ENCODE measurements at regions not wholly inside any gene's neighbourhood (a gene's known extent, or its start where the extent isn't known, plus 50 kb on each side); places are given as distances from the start of the nearest gene placed in this dataset.

DNA sequence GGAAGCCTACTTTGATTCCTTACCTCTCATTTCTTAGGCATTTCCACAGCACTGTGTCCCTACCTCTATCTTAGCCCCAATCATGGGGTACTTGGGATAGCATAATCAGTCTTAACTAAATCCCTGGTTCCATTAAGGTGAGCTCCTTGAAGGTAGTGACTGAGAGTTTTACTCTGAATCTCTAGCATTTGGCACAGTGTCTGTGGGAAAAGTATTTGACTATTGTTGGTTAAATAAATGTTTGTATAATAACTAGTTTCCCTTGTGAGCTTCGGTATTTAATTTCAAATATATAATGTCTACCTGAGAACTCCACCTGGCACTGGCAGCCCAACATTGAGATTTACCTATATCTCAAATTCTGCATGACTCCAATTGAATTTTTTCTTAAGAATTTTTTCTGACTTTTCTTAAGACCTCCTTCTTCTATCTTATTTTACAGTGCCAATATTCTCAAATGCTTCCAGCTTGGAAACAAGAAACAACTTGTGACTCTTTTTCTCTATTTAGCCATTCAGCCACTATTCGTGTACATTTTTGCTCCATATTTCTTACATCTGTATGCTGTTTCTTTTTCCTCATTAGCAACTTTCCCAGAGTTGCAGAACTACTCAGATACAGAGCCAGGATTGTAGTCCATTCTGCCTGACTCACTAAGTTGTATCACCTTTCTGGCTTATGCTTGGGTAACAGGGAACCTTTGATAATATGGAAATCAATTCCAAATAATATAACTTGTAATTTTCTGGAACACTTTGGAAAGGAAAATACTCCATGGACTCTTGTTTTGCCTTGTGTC, 214.0 kb upstream of the NT5C1B start:
- TF ChIP-seq, protein P1, sequence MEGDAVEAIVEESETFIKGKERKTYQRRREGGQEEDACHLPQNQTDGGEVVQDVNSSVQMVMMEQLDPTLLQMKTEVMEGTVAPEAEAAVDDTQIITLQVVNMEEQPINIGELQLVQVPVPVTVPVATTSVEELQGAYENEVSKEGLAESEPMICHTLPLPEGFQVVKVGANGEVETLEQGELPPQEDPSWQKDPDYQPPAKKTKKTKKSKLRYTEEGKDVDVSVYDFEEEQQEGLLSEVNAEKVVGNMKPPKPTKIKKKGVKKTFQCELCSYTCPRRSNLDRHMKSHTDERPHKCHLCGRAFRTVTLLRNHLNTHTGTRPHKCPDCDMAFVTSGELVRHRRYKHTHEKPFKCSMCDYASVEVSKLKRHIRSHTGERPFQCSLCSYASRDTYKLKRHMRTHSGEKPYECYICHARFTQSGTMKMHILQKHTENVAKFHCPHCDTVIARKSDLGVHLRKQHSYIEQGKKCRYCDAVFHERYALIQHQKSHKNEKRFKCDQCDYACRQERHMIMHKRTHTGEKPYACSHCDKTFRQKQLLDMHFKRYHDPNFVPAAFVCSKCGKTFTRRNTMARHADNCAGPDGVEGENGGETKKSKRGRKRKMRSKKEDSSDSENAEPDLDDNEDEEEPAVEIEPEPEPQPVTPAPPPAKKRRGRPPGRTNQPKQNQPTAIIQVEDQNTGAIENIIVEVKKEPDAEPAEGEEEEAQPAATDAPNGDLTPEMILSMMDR (IDR thresholded peaks at IDR 0.05; ENCODE audit: low read depth, low read length) = no peak
- Histone ChIP-seq H3K36me3 (no peaks in the 10 kb centered on the region), H3K9me3 (no peaks in the 10 kb centered on the region; the same call in 1 of the 2 replicates), H3K4me3 (ENCODE audit: low read depth, low read length) (no peak overlapping the region), H3K4me1 (no peaks in the 10 kb centered on the region), H3K27me3 (no peaks in the 10 kb centered on the region)
- no peak for DNase-seq

DNA sequence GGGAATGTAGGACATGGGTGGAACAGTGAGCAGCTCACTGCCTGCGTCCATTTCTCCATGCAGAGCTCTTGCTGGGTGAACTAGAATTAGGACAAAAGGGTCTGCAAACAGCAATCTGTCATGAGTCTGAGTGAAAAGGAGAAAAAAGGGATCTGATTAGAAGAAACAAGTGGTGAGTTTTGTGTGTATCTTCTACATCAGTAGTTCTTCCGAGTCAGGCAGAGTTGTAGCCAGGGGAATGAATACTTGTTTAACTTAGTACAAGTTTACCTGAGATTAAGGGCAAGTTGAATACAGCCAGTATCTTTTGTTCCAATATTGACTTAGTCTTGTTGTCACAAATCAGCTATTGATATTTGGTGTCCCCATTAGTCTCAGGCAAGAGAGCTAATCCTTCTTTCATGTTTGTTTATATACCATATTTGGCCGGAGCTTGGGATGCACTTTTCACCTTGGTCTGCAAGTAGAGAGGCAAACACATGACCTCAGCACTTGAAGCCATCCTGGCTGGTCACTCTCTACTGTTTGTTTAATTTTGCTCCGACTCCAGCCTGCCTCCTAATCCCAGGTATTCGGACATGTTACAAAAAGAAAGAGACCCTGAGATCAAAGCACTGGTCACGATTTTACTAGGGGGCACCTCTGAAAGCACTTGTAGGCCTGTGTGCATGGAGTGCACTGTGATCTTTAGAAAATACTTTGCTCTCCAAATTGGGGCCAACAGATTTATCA, 211.0 kb upstream of the NT5C1B start:
- TF ChIP-seq, protein P1 (IDR thresholded peaks at IDR 0.05; ENCODE audit: low read depth, low read length) = no peak
- Histone ChIP-seq H3K9me3 (no peaks in the 10 kb centered on the region; the same call in 1 of the 2 replicates), H3K4me1 (no peaks in the 10 kb centered on the region), H3K4me3 (ENCODE audit: low read depth, low read length) (no peak overlapping the region), H3K36me3 (no peaks in the 10 kb centered on the region), H3K27me3 (no peaks in the 10 kb centered on the region)
- no peak for DNase-seq

DNA sequence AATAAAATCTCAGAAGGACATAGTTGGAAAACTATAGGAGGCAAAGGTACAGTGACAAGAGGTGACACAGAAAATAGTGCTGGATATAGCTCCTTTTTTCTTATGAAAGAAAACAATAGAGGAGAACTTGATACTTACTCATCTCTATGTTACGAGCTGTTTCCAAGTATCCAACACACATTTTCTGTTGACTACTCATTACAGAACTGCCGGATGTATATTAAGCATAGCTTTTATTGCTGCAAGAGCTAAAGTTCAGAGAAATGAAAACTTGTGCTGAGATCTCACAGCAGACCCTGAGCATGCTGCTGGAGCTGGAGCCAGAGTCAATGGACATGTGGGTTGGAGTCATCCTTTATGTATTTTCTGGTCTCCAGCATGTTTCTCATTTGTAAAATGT, 210.0 kb upstream of the NT5C1B start:
- Histone ChIP-seq H3K27me3 (no peaks in the 10 kb centered on the region), H3K36me3 (no peaks in the 10 kb centered on the region), H3K9me3 (no peaks in the 10 kb centered on the region; the same call in 1 of the 2 replicates), H3K4me1 (no peaks in the 10 kb centered on the region), H3K4me3 (ENCODE audit: low read depth, low read length) (no peak overlapping the region)
- TF ChIP-seq, protein P1 (IDR thresholded peaks at IDR 0.05; ENCODE audit: low read depth, low read length) = no peak
- no peak for DNase-seq

DNA sequence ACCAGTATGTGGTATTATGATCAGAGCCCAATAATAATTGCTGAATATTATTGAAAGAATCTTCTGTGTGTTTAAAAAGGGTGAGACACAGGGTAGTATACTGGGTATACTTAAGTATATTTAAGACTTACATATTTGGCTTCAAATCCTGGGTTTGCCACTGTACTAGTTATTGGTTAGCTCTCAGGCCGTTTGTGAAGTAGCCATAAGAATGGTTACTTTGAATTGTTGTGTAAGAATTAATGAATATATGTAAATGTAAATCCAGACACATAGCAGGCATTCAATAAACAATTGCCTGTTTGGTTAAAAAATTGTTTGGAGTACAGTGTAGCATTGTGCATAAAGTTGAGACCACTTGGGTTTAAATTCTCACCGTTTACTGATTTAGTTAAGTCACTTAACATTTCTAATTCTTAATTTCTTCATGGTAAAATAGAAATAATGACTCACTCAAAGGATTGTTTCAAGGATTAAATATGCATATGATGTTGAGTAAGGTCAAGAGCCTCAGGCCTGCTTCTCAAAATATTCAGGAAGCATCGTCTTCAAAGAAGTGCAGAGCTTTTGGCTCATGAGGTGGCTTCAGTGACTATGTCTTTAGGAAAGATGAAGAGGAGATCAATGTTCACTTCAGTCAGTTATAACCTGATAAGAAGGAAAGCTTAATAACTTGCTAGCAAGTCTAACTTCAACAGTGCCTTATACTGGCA, 207.9 kb upstream of the NT5C1B start:
- no peak for DNase-seq
- no peaks in the 10 kb centered on the region for H3K27me3 ChIP-seq
- H3K9me3 ChIP-seq = no peaks in the 10 kb centered on the region; the same call in 1 of the 2 replicates
- TF ChIP-seq, protein P1 (IDR thresholded peaks at IDR 0.05; ENCODE audit: low read depth, low read length) = no peak
- H3K4me3 ChIP-seq (ENCODE audit: low read depth, low read length) = no peak overlapping the region
- no peaks in the 10 kb centered on the region for H3K36me3 ChIP-seq
- H3K4me1 ChIP-seq = no peaks in the 10 kb centered on the region

DNA sequence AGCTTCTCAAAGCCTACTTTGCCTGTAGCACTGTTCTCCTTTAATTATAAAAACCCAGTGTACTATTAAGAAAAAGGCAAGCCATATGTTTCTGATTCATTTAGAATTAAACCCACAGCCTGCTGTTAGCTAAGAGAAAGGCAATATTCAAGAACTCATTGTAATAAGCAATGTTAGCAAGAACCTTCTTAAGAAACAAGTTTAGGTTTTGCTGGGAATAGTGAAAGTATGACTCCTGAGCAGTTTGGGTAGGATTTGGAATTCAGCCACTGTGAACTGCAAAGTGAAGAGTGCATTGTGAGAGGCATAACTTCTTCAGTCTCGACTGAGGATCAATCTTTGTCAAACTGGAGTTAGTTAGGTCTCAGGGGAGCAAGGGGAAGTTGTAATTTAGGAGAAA, 206.5 kb upstream of the NT5C1B start:
- Histone ChIP-seq H3K9me3 (no peaks in the 10 kb centered on the region; the same call in 1 of the 2 replicates), H3K4me1 (no peaks in the 10 kb centered on the region), H3K4me3 (ENCODE audit: low read depth, low read length) (no peak overlapping the region), H3K27me3 (no peaks in the 10 kb centered on the region), H3K36me3 (no peaks in the 10 kb centered on the region)
- DNase-seq = no peak
- TF ChIP-seq, protein P1 (IDR thresholded peaks at IDR 0.05; ENCODE audit: low read depth, low read length) = no peak

Data from BE2C (cell line).